Activated T-cell treated with anti-CD3 and anti-CD28 coated beads, Interleukin-2, amount 50 U/mL, for 72 hours (primary cell): ENCODE measurements at regions not wholly inside any gene's neighbourhood (a gene's known extent, or its start where the extent isn't known, plus 50 kb on each side); places are given as distances from the start of the nearest gene placed in this dataset.
"Not testable (repeated sequence)": the region's sequence is repeated elsewhere in the genome, so short reads cannot be mapped to it uniquely, and the experiment has no call there.

ENCODE experiments used
- ATAC-seq, 2 donors: fragments of 150-1000 bp; cut with Tn5 transposase; replicated peaks in 1 of 2; 2 replicates each; pipeline ENCODE4 v1.10.0; 2021; ENCODE audit warnings: moderate library complexity in 2 of 2, mild to moderate bottlenecking in 1 of 2
- DNase-seq, 2 donors: peaks; one replicate each; pipeline ENCODE4 v3.0.0; 2021 to 2022; ENCODE audit warnings: mixed read lengths in 1 of 2
- H3K27ac Mint-ChIP-seq: one replicate; pipeline ENCODE4 v1.8.0; 2022; ENCODE audit warnings: mild to moderate bottlenecking, moderate library complexity, mixed read lengths
- H3K27me3 Mint-ChIP-seq: one replicate; pipeline ENCODE4 v1.8.0; 2022; ENCODE audit warnings: low read depth, mixed read lengths
- H3K36me3 Mint-ChIP-seq, 2 donors: one replicate each; pipeline ENCODE4 v1.8.0; 2022; ENCODE audit warnings: mixed read lengths in 2 of 2, mild to moderate bottlenecking in 1 of 2; ENCODE audit not compliant: insufficient read depth in 2 of 2
- H3K4me1 Mint-ChIP-seq: one replicate; pipeline ENCODE4 v1.8.0; 2022; ENCODE audit warnings: low read depth, mixed read lengths
- H3K4me3 Mint-ChIP-seq, 2 donors: one replicate each; pipeline ENCODE4 v1.8.0; 2022; ENCODE audit warnings: mild to moderate bottlenecking in 2 of 2, mixed read lengths in 2 of 2, moderate library complexity in 2 of 2
- H3K9me3 Mint-ChIP-seq, 2 donors: one replicate each; pipeline ENCODE4 v1.8.0; 2022; ENCODE audit warnings: mixed read lengths in 2 of 2

- no peak overlapping the region for H3K4me3 Mint-ChIP-seq
- no peaks in the 10 kb centered on the region for H3K36me3 Mint-ChIP-seq
Observed at GRCh38 chr3:5485427-5485826, 297.9 kb downstream of the EDEM1 start.

GRCh38 chr3:5488771-5489170 is 301.3 kb downstream of the EDEM1 start:
- Mint-ChIP-seq H3K27ac (no peak overlapping the region), H3K4me3 (no peak overlapping the region), H3K9me3 (peaks cover 0 to 2% of the 10 kb centered on the region in 2 donors), H3K36me3 (no peaks in the 10 kb centered on the region), H3K27me3 (peaks cover 14% of the 10 kb centered on the region), H3K4me1 (no peaks in the 10 kb centered on the region)
- DNase-seq (no peak), ATAC-seq (no peak)

More at GRCh38 chr3:5485427-5485826, 297.9 kb downstream of the EDEM1 start:
- Mint-ChIP-seq H3K27ac (no peak overlapping the region), H3K9me3 (peaks cover 0 to 2% of the 10 kb centered on the region in 2 donors), H3K4me1 (no peaks in the 10 kb centered on the region), H3K27me3 (peaks cover 14% of the 10 kb centered on the region)
- ATAC-seq (no peak), DNase-seq (no peak)

- H3K9me3 Mint-ChIP-seq: peaks cover 0 to 2% of the 10 kb centered on the region in 2 donors
- no peak overlapping the region for H3K4me3 Mint-ChIP-seq
- DNase-seq (no peak), ATAC-seq (no peak)
- no peaks in the 10 kb centered on the region for H3K4me1 Mint-ChIP-seq
- no peak overlapping the region for H3K27ac Mint-ChIP-seq
- no peaks in the 10 kb centered on the region for H3K36me3 Mint-ChIP-seq
- H3K27me3 Mint-ChIP-seq: peaks cover 14% of the 10 kb centered on the region
Observed at GRCh38 chr3:5489536-5489935, 302.0 kb downstream of the EDEM1 start.

GRCh38 chr3:5494905-5495519 is 307.5 kb downstream of the EDEM1 start:
- DNase-seq (no peak), ATAC-seq (no peak)

GRCh38 chr3:5497497-5497896 is 310.0 kb downstream of the EDEM1 start:
- Mint-ChIP-seq H3K36me3 (no peaks in the 10 kb centered on the region), H3K9me3 (no peaks in the 10 kb centered on the region), H3K4me1 (no peaks in the 10 kb centered on the region), H3K27me3 (no peaks in the 10 kb centered on the region), H3K27ac (no peak overlapping the region), H3K4me3 (no peak overlapping the region)
- no peak for ATAC-seq
- no peak for DNase-seq

More at GRCh38 chr3:5494905-5495519, 307.5 kb downstream of the EDEM1 start:
- Mint-ChIP-seq H3K4me1 (no peaks in the 10 kb centered on the region), H3K9me3 (no peaks in the 10 kb centered on the region), H3K27me3 (no peaks in the 10 kb centered on the region), H3K36me3 (no peaks in the 10 kb centered on the region), H3K4me3 (no peak overlapping the region), H3K27ac (no peak overlapping the region)

- no peak for DNase-seq
- no peaks in the 10 kb centered on the region for H3K27me3 Mint-ChIP-seq
- no peaks in the 10 kb centered on the region for H3K36me3 Mint-ChIP-seq
- H3K4me1 Mint-ChIP-seq: no peaks in the 10 kb centered on the region
- no peak overlapping the region for H3K27ac Mint-ChIP-seq
- ATAC-seq: no peak
- H3K9me3 Mint-ChIP-seq: no peaks in the 10 kb centered on the region
- H3K4me3 Mint-ChIP-seq: no peak overlapping the region
Observed at GRCh38 chr3:5498981-5499380, 311.5 kb downstream of the EDEM1 start.

GRCh38 chr3:5499404-5499803 is 311.9 kb downstream of the EDEM1 start:
- Mint-ChIP-seq H3K27ac (no peak overlapping the region), H3K27me3 (no peaks in the 10 kb centered on the region), H3K36me3 (no peaks in the 10 kb centered on the region), H3K4me3 (no peak overlapping the region), H3K4me1 (no peaks in the 10 kb centered on the region), H3K9me3 (no peaks in the 10 kb centered on the region)
- DNase-seq: no peak
- no peak for ATAC-seq

- ATAC-seq: no peak
- no peak for DNase-seq
- Mint-ChIP-seq H3K4me3 (no peak overlapping the region), H3K27ac (no peak overlapping the region), H3K9me3 (peaks cover 3 to 4% of the 10 kb centered on the region in 2 donors), H3K36me3 (peaks cover 2 to 3% of the 10 kb centered on the region in 2 donors), H3K27me3 (no peaks in the 10 kb centered on the region), H3K4me1 (no peaks in the 10 kb centered on the region)
Observed at GRCh38 chr3:5503136-5503535, 315.6 kb downstream of the EDEM1 start.

GRCh38 chr3:5504135-5504534 is 316.6 kb downstream of the EDEM1 start:
- no peak for DNase-seq
- peaks cover 2 to 3% of the 10 kb centered on the region in 2 donors for H3K36me3 Mint-ChIP-seq
- no peak overlapping the region for H3K27ac Mint-ChIP-seq
- no peaks in the 10 kb centered on the region for H3K4me1 Mint-ChIP-seq
- ATAC-seq: no peak
- H3K9me3 Mint-ChIP-seq: peaks cover 3 to 8% of the 10 kb centered on the region in 2 donors
- no peaks in the 10 kb centered on the region for H3K27me3 Mint-ChIP-seq
- H3K4me3 Mint-ChIP-seq: no peak overlapping the region

GRCh38 chr3:5505163-5505562 is 317.7 kb downstream of the EDEM1 start:
- no peaks in the 10 kb centered on the region for H3K27me3 Mint-ChIP-seq
- H3K27ac Mint-ChIP-seq: no peak overlapping the region
- no peaks in the 10 kb centered on the region for H3K4me1 Mint-ChIP-seq
- ATAC-seq (no peak), DNase-seq (no peak)
- H3K36me3 Mint-ChIP-seq: peaks cover 3 to 4% of the 10 kb centered on the region in 2 donors
- H3K4me3 Mint-ChIP-seq: no peak overlapping the region
- H3K9me3 Mint-ChIP-seq: peaks cover 6 to 13% of the 10 kb centered on the region in 2 donors

GRCh38 chr3:5505997-5506396 is 318.5 kb downstream of the EDEM1 start:
- Mint-ChIP-seq H3K27ac (no peak overlapping the region), H3K27me3 (no peaks in the 10 kb centered on the region), H3K4me1 (no peaks in the 10 kb centered on the region), H3K4me3 (no peak overlapping the region), H3K9me3 (peaks cover 9 to 15% of the 10 kb centered on the region in 2 donors), H3K36me3 (peaks cover 4% of the 10 kb centered on the region in 2 donors)
- ATAC-seq (no peak), DNase-seq (no peak)

- H3K27me3 Mint-ChIP-seq, ATAC-seq, DNase-seq, H3K36me3 Mint-ChIP-seq, H3K4me1 Mint-ChIP-seq, H3K27ac Mint-ChIP-seq, H3K4me3 Mint-ChIP-seq: not testable (repeated sequence)
- H3K9me3 Mint-ChIP-seq: peaks cover 10 to 16% of the 10 kb centered on the region in 2 donors
Observed at GRCh38 chr3:5508860-5509259, 321.4 kb downstream of the EDEM1 start.

GRCh38 chr3:5510300-5510699 is 322.8 kb downstream of the EDEM1 start:
- ATAC-seq (no peak), DNase-seq (no peak)
- H3K27me3 Mint-ChIP-seq: no peaks in the 10 kb centered on the region
- H3K4me3 Mint-ChIP-seq: no peak overlapping the region
- H3K9me3 Mint-ChIP-seq: peaks cover 13 to 19% of the 10 kb centered on the region in 2 donors
- no peaks in the 10 kb centered on the region for H3K4me1 Mint-ChIP-seq
- no peak overlapping the region for H3K27ac Mint-ChIP-seq
- peaks cover 4 to 5% of the 10 kb centered on the region in 2 donors for H3K36me3 Mint-ChIP-seq

GRCh38 chr3:5517921-5518320 is 330.4 kb downstream of the EDEM1 start:
- Mint-ChIP-seq H3K4me1 (no peaks in the 10 kb centered on the region), H3K27me3 (no peaks in the 10 kb centered on the region), H3K9me3 (peaks cover 4% of the 10 kb centered on the region in 2 donors), H3K27ac (no peak overlapping the region), H3K4me3 (no peak overlapping the region), H3K36me3 (no peaks in the 10 kb centered on the region)
- ATAC-seq (no peak), DNase-seq (no peak)
